ENCODE measurements at regions not wholly inside any gene's neighbourhood (a gene's known extent, or its start where the extent isn't known, plus 50 kb on each side); places are given as distances from the start of the nearest gene placed in this dataset.

DNA sequence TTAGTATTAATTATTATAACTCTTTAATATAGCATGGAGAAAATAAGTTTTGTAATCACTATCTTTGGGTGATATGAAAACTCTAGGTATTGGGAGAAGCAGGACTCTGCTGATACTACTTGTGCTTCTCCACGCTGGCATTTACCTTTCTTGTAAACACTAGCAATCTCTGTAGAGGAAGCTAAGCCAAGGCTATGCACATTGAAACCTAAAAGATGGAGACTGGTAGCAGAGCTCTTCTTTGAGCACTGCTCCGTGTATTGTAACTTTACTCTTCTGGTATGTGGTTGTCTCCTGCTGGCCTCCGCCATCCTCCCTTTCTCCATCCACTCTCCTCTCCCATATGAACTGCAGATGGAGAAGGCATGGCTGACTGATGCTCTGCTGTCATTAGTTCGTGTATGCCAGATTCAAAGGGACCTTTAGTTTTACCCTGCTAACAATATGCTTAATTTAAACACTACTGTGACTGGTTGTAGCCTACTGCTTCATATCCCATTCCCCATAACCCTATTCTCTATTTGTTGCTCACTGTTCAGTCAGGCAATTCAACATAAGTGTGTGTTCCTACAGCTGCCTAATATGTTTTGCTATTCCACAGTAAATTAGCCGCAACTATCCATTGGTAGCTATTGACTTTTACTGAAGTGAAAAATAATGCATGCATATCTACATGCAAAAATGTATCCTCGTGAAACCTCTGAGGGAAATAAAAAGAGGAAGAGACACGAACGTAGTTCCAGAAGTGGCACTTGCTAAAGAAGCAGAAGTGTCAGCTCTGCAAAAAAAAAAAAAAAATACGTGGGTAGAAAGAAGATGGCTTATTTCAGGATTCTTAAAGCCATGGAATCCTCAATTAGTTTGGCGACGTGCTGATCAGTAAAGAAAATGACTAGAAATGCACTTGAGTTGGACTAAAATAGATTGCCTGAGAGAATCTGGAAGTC is 55.6 kb upstream of the CCSER1 start (continued):
- TF ChIP-seq, protein P1, sequence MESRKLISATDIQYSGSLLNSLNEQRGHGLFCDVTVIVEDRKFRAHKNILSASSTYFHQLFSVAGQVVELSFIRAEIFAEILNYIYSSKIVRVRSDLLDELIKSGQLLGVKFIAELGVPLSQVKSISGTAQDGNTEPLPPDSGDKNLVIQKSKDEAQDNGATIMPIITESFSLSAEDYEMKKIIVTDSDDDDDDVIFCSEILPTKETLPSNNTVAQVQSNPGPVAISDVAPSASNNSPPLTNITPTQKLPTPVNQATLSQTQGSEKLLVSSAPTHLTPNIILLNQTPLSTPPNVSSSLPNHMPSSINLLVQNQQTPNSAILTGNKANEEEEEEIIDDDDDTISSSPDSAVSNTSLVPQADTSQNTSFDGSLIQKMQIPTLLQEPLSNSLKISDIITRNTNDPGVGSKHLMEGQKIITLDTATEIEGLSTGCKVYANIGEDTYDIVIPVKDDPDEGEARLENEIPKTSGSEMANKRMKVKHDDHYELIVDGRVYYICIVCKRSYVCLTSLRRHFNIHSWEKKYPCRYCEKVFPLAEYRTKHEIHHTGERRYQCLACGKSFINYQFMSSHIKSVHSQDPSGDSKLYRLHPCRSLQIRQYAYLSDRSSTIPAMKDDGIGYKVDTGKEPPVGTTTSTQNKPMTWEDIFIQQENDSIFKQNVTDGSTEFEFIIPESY (IDR thresholded peaks at IDR 0.05; ENCODE audit: extremely low read depth, insufficient replicate concordance, low read length): no peak
- TF ChIP-seq ELF1 (IDR thresholded peaks at IDR 0.05; ENCODE audit: borderline replicate concordance, low read depth) (no peak), SIN3A (IDR thresholded peaks at IDR 0.05; ENCODE audit: low read depth) (no peak), CBX3 (IDR thresholded peaks at IDR 0.05; ENCODE audit: low read depth) (no peak), CEBPB (IDR thresholded peaks at IDR 0.05; ENCODE audit: low read depth) (no peak)

DNA sequence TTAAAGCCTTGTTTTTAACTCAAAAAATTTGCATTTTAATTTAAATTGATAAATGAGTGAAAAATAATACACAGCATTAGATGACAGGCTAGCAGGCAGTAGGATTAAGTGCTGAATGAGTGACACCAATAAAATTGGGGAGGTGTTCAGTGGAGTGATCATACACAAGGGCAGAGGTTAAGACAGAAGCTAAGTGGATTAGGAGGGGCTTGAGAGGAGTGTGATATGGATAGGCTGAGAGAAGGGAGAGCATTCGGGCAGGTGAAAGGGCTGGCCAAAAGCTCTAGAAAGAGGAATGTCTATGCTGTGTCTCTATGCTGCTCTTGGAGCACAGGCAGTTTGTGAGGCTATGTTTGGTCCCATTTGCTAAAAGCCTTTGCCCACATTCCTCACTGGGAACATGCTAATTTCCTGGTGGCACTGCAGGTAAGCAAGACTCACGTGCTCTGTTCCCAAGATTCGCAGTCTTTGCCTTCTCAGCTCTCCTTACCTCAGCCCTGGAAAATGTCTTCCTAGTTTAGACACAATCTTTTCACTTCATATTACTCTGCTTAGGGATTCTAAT is 52.8 kb upstream of the CCSER1 start:
- RAD21 ChIA-PET (ENCODE audit: low non-redundant PET in 1 of 2, low total read pairs in 2 of 2, uncharacterized antibody in 2 of 2, unreplicated experiment in 2 of 2): no interaction called here
- Histone ChIP-seq H3K4me3 (replicated peaks in 1 of 2; ENCODE audit: low read depth in 1 of 2, low read length in 2 of 2) (no peak overlapping the region), H2AFZ (ENCODE audit: low read depth, low read length, poor library complexity, severe bottlenecking) (no peak overlapping the region), H3K4me2 (ENCODE audit: low read length) (no peak overlapping the region), H3K36me3 (ENCODE audit: control insufficient read depth in 1 of 2, insufficient read depth in 2 of 2, low read length in 2 of 2) (no peaks in the 10 kb centered on the region), H3K27ac (ENCODE audit: low read depth, low read length) (no peak overlapping the region), H3K4me1 (ENCODE audit: control insufficient read depth in 1 of 2, insufficient read depth in 2 of 2, low read length in 2 of 2) (peaks cover 0 to under 1% of the 10 kb centered on the region in 2 experiments; a peak in 1 of 4 replicates), H3K79me2 (ENCODE audit: insufficient read depth, low read length) (no peaks in the 10 kb centered on the region), H3K9me3 (ENCODE audit: control insufficient read depth in 1 of 2, insufficient read depth in 1 of 2, low read depth in 1 of 2, low read length in 2 of 2) (no peaks in the 10 kb centered on the region), H3K9ac (ENCODE audit: low read length) (no peak overlapping the region), H3K9me2 (ENCODE audit: insufficient read depth) (no peaks in the 10 kb centered on the region), H3K27me3 (ENCODE audit: insufficient read depth, low read length) (no peaks in the 10 kb centered on the region), H4K20me1 (ENCODE audit: insufficient read depth) (no peaks in the 10 kb centered on the region)
- ATAC-seq: no peak
- CTCF ChIA-PET: no interaction called here
- intact Hi-C loops (cut with micrococcal nuclease): no loop called here
- no peak for DNase-seq (ENCODE audit: low read depth, low spot score)
- TF ChIP-seq JUND (IDR thresholded peaks at IDR 0.05): no peak
- POLR2A ChIA-PET: no interaction called here
- BruUV-seq (replicated peaks): no TSS peak
